HepG2 (cell line): ENCODE measurements at regions not wholly inside any gene's neighbourhood (a gene's known extent, or its start where the extent isn't known, plus 50 kb on each side); places are given as distances from the start of the nearest gene placed in this dataset.

Experiments used
- ATAC-seq: fragments of 200-7000 bp; cut with Tn5 transposase; 3 replicates; pipeline ENCODE4 v1.9.1; 2020; ENCODE audit warnings: mild to moderate bottlenecking, moderate library complexity
- BruUV-seq: library from RNA; stranded (reverse); fragments of 400-500 nt; replicated peaks from 2 replicates; lab custom pipeline; 2021; lab: Mats Ljungman, UMichigan
- CTCF ChIA-PET: fragments of 300-600 bp; formaldehyde crosslinking; extraction: SDS; loops from one replicate; lab custom pipeline; 2021; ENCODE audit warnings: low total read pairs, inconsistent platforms, low intra/inter-chr PET ratio; lab: Yijun Ruan, JAX
- POLR2A ChIA-PET: fragments of 350-600 bp; sonication (Branson Sonifier 250); formaldehyde crosslinking; loops from one replicate; lab custom pipeline; 2020; ENCODE audit warnings: antibody characterized with exemption, inconsistent platforms; lab: Yijun Ruan, JAX
- DNase-seq: peaks from one replicate; pipeline ENCODE4 v3.0.0-alpha.2; 2015; ENCODE audit warnings: low spot score
- FAIRE-seq: peaks from 3 replicates; lab custom pipeline; 2011; peaks lifted over from hg19 to GRCh38; lab: Jason Lieb, UNC
- H2AFZ ChIP-seq: one replicate; pipeline ENCODE4 v1.6.1; 2011; ENCODE audit warnings: low read length, inconsistent platforms
- H3K27ac ChIP-seq: fragments of 300-600 bp; 3 replicates; pipeline ENCODE4 v1.8.0; 2011; ENCODE audit warnings: mixed run types, mild to moderate bottlenecking, mixed read lengths, low read length, inconsistent platforms; ENCODE audit not compliant: insufficient read depth; ENCODE audit errors: extremely low read length
- H3K27me3 ChIP-seq, 2 experiments: fragments of 200-600 bp in 1 of 2; 2 replicates in 1 of 2; 3 replicates in 1 of 2; pipeline versions ENCODE4 v1.6.0 to v1.8.0; 2011; ENCODE audit warnings: low read length in 2 of 2, mild to moderate bottlenecking in 2 of 2, moderate library complexity in 2 of 2, inconsistent platforms in 1 of 2; ENCODE audit not compliant: insufficient read depth in 2 of 2, control insufficient read depth in 1 of 2
- H3K36me3 ChIP-seq, 2 experiments: fragments of 200-600 bp in 1 of 2; replicated peaks in 1 of 2; 2 replicates in 1 of 2; 3 replicates in 1 of 2; pipeline versions ENCODE4 v1.5.1 to v1.8.0; 2011; ENCODE audit warnings: low read length in 2 of 2, inconsistent platforms in 1 of 2; ENCODE audit not compliant: insufficient read depth in 2 of 2, control insufficient read depth in 1 of 2
- H3K4me1 ChIP-seq: 2 replicates; pipeline ENCODE4 v1.5.1; 2012; ENCODE audit warnings: low read length, inconsistent platforms; ENCODE audit not compliant: insufficient read depth
- H3K4me2 ChIP-seq: 2 replicates; pipeline ENCODE4 v1.6.0; 2011; ENCODE audit warnings: low read depth, low read length, inconsistent platforms
- H3K4me3 ChIP-seq, 3 experiments: fragments of 200-600 bp in 1 of 3; sonication (generic), shearing (Covaris generic) in 1 of 3; replicated peaks in 1 of 3; 2 replicates each; pipeline ENCODE4 v1.5.1; 2011 to 2016; ENCODE audit warnings: low read length in 3 of 3, inconsistent platforms in 2 of 3, low read depth in 2 of 3, mild to moderate bottlenecking in 2 of 3, control low read depth in 1 of 3, mixed read lengths in 1 of 3; ENCODE audit not compliant: insufficient read depth in 1 of 3
- H3K79me2 ChIP-seq: one replicate; pipeline ENCODE4 v1.6.1; 2011; ENCODE audit warnings: low read length, inconsistent platforms; ENCODE audit not compliant: insufficient read depth
- H3K9ac ChIP-seq: 2 replicates; pipeline ENCODE4 v1.6.0; 2011; ENCODE audit warnings: mild to moderate bottlenecking, low read depth, low read length, inconsistent platforms; ENCODE audit not compliant: insufficient read depth
- H3K9me3 ChIP-seq: 2 replicates; pipeline ENCODE4 v1.5.1; 2012; ENCODE audit warnings: mild to moderate bottlenecking, low read length
- H4K20me1 ChIP-seq: 2 replicates; pipeline ENCODE4 v1.6.0; 2011; ENCODE audit warnings: inconsistent platforms, mild to moderate bottlenecking, low read length, moderate library complexity; ENCODE audit not compliant: insufficient read depth
- ERF ChIP-seq: IDR thresholded peaks from 2 replicates; pipeline ENCODE4 v1.6.1; 2018; ENCODE audit warnings: missing biosample characterization, missing genetic modification reagents
- HDAC2 ChIP-seq: sonication (generic); formaldehyde crosslinking; IDR thresholded peaks from 2 replicates; pipeline ENCODE4 v1.4.0; 2020; ENCODE audit warnings: missing genetic modification reagents
- HIVEP1 ChIP-seq: sonication (generic); formaldehyde crosslinking; IDR thresholded peaks from 2 replicates; pipeline ENCODE4 v1.4.0; 2020; ENCODE audit warnings: mild to moderate bottlenecking, missing genetic modification reagents
- HMG20A ChIP-seq: IDR thresholded peaks from 2 replicates; pipeline ENCODE4 v1.6.1; 2016; ENCODE audit warnings: borderline replicate concordance
- IKZF4 ChIP-seq: sonication (generic); formaldehyde crosslinking; IDR thresholded peaks from 2 replicates; pipeline ENCODE4 v1.5.1; 2020; ENCODE audit warnings: borderline replicate concordance, mild to moderate bottlenecking, low read depth, missing genetic modification reagents; ENCODE audit errors: not compliant biosample characterization
- MAF1 ChIP-seq: sonication (generic); formaldehyde crosslinking; IDR thresholded peaks from 2 replicates; pipeline ENCODE4 v1.5.0; 2020; ENCODE audit warnings: missing genetic modification reagents, borderline replicate concordance
- RAD51 ChIP-seq: fragments of 450-650 bp; IDR thresholded peaks from 2 replicates; pipeline ENCODE4 v1.6.1; 2016; ENCODE audit warnings: borderline replicate concordance
- RBM39 ChIP-seq: fragments of 200-400 bp; formaldehyde crosslinking; IDR thresholded peaks from one replicate; pipeline ENCODE4 v1.6.1; 2018; ENCODE audit warnings: antibody characterized with exemption, mild to moderate bottlenecking, low read depth, low read length; ENCODE audit not compliant: poor library complexity, severe bottlenecking
- ZBTB38 ChIP-seq: sonication (generic); formaldehyde crosslinking; IDR thresholded peaks from 2 replicates; pipeline ENCODE4 v1.5.1; 2020; ENCODE audit warnings: mild to moderate bottlenecking, missing genetic modification reagents
- ZKSCAN8 ChIP-seq: IDR thresholded peaks from 2 replicates; pipeline ENCODE4 v1.6.1; 2016; ENCODE audit warnings: borderline replicate concordance, missing genetic modification reagents, missing compliant biosample characterization
- ZNF256 ChIP-seq: sonication (generic); formaldehyde crosslinking; conservative IDR thresholded peaks from 2 replicates; pipeline ENCODE4 v1.4.0; 2020; ENCODE audit warnings: missing genetic modification reagents
- ZNF264 ChIP-seq: sonication (generic); formaldehyde crosslinking; IDR thresholded peaks from 2 replicates; pipeline ENCODE4 v1.4.0; 2020; ENCODE audit warnings: missing genetic modification reagents
- ZNF274 ChIP-seq: sonication (generic); formaldehyde crosslinking; IDR thresholded peaks from 2 replicates; pipeline ENCODE4 v1.5.1; 2020; ENCODE audit warnings: mild to moderate bottlenecking, missing genetic modification reagents
- ZNF496 ChIP-seq: sonication (generic); formaldehyde crosslinking; IDR thresholded peaks from 2 replicates; pipeline ENCODE4 v1.8.1; 2023; ENCODE audit warnings: mild to moderate bottlenecking, moderate library complexity, missing genetic modification reagents; ENCODE audit not compliant: insufficient replicate concordance
- ZNF567 ChIP-seq: sonication (generic); formaldehyde crosslinking; IDR thresholded peaks from 2 replicates; pipeline ENCODE4 v1.8.1; 2023; ENCODE audit warnings: mild to moderate bottlenecking, missing genetic modification reagents, borderline replicate concordance
- ZNF670 ChIP-seq: sonication (generic); formaldehyde crosslinking; IDR thresholded peaks from 2 replicates; pipeline ENCODE4 v1.8.0; 2022; ENCODE audit warnings: mild to moderate bottlenecking, missing genetic modification reagents, borderline replicate concordance
- ZNF773 ChIP-seq: sonication (generic); formaldehyde crosslinking; IDR thresholded peaks from 2 replicates; pipeline ENCODE4 v1.4.0; 2020; ENCODE audit warnings: missing genetic modification reagents, borderline replicate concordance
- WGBS: methylation state at CpG from one replicate; pipeline ENCODE4 v1.1.6; 2017; ENCODE audit warnings: low lambda C conversion rate; 5-methylcytosine and 5-hydroxymethylcytosine counted together
- in situ Hi-C: cut with HindIII; loops from 2 replicates; pipeline ENCODE4 v1.10.0; 2017; ENCODE audit warnings: low pct_unique_long_range_greater_than_20kb; ENCODE audit not compliant: extremely low pct_ligation_motif_present
- intact Hi-C: fragments of 100-400 bp; cut with micrococcal nuclease; formaldehyde crosslinking; loops from one replicate; pipeline ENCODE4 v1.10.0; 2022; ENCODE audit not compliant: unreplicated experiment
- TF ChIP-seq, protein P1 (sequence below): sonication (generic); formaldehyde crosslinking; IDR thresholded peaks from 2 replicates; pipeline ENCODE4 v1.9.0; 2021; ENCODE audit warnings: mild to moderate bottlenecking, missing genetic modification reagents

DNA sequence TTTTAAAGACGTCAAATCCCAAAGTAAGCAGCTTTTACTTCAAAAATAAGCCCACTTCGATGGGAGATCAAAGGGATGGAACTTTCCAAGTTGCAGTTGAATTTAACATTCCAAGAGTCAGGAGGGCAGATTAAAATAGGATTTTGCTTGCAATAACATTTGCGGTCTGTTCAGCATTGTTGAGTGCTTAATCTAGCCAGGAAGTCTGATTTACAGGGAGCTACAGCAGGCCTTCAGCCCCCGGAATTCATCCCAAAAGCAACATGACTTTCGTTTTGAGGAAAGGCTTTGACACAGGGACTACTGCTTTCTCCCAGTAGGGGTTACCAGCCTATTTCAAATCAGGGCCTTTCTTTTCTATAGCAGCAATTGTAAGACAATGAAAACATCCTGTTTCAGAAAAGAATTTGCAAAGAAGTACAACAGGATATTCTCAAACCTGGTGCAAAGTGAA, 279.6 kb upstream of the PITRM1 start:
- DNase-seq (no peak), ATAC-seq (no peak), FAIRE-seq (no peak)
- no peaks in the 10 kb centered on the region for H4K20me1 ChIP-seq
- no peaks in the 10 kb centered on the region for H3K79me2 ChIP-seq
- no peak overlapping the region for H3K4me2 ChIP-seq
- H3K36me3 ChIP-seq = no peaks in the 10 kb centered on the region
- in situ Hi-C loops (no loop called here), intact Hi-C loops (no loop called here)
- no peak overlapping the region for H2AFZ ChIP-seq
- no peak for TF ChIP-seq ZNF773 (CRISPR knock-in tag)
- no peak for TF ChIP-seq ZNF256
- no peak for TF ChIP-seq ZNF264
- TF ChIP-seq RAD51 = no peak
- no peak for TF ChIP-seq ZNF274
- TF ChIP-seq ERF (CRISPR knock-in tag) = no peak
- TF ChIP-seq ZNF670 (CRISPR knock-in tag) = no peak
- no peak for TF ChIP-seq ZKSCAN8 (CRISPR knock-in tag)
- no peak for TF ChIP-seq MAF1 (CRISPR knock-in tag)
- no peak for TF ChIP-seq IKZF4
- no peak for TF ChIP-seq HIVEP1 (CRISPR knock-in tag)
- no peak for TF ChIP-seq HDAC2 (CRISPR knock-in tag)
- no peak for TF ChIP-seq ZBTB38 (CRISPR knock-in tag)
- no peak for TF ChIP-seq ZNF567 (CRISPR knock-in tag)
- no peak for TF ChIP-seq HMG20A
- TF ChIP-seq RBM39 = no peak
- TF ChIP-seq, protein P1, sequence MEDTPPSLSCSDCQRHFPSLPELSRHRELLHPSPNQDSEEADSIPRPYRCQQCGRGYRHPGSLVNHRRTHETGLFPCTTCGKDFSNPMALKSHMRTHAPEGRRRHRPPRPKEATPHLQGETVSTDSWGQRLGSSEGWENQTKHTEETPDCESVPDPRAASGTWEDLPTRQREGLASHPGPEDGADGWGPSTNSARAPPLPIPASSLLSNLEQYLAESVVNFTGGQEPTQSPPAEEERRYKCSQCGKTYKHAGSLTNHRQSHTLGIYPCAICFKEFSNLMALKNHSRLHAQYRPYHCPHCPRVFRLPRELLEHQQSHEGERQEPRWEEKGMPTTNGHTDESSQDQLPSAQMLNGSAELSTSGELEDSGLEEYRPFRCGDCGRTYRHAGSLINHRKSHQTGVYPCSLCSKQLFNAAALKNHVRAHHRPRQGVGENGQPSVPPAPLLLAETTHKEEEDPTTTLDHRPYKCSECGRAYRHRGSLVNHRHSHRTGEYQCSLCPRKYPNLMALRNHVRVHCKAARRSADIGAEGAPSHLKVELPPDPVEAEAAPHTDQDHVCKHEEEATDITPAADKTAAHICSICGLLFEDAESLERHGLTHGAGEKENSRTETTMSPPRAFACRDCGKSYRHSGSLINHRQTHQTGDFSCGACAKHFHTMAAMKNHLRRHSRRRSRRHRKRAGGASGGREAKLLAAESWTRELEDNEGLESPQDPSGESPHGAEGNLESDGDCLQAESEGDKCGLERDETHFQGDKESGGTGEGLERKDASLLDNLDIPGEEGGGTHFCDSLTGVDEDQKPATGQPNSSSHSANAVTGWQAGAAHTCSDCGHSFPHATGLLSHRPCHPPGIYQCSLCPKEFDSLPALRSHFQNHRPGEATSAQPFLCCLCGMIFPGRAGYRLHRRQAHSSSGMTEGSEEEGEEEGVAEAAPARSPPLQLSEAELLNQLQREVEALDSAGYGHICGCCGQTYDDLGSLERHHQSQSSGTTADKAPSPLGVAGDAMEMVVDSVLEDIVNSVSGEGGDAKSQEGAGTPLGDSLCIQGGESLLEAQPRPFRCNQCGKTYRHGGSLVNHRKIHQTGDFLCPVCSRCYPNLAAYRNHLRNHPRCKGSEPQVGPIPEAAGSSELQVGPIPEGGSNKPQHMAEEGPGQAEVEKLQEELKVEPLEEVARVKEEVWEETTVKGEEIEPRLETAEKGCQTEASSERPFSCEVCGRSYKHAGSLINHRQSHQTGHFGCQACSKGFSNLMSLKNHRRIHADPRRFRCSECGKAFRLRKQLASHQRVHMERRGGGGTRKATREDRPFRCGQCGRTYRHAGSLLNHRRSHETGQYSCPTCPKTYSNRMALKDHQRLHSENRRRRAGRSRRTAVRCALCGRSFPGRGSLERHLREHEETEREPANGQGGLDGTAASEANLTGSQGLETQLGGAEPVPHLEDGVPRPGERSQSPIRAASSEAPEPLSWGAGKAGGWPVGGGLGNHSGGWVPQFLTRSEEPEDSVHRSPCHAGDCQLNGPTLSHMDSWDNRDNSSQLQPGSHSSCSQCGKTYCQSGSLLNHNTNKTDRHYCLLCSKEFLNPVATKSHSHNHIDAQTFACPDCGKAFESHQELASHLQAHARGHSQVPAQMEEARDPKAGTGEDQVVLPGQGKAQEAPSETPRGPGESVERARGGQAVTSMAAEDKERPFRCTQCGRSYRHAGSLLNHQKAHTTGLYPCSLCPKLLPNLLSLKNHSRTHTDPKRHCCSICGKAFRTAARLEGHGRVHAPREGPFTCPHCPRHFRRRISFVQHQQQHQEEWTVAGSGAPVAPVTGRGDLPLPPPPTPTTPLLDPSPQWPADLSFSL (CRISPR knock-in tag) = no peak
- TF ChIP-seq ZNF496 (CRISPR knock-in tag) = no peak
- ChIA-PET CTCF (no interaction called here), POLR2A (no interaction called here)
- no TSS peak for BruUV-seq
- peaks cover 0 to 21% of the 10 kb centered on the region in 2 experiments; a peak in 2 of 5 replicates for H3K27me3 ChIP-seq
- H3K9me3 ChIP-seq = no peaks in the 10 kb centered on the region
- no peak overlapping the region for H3K9ac ChIP-seq
- WGBS = 5% methylated on average over 5 of the region's 5 CpGs
- H3K4me3 ChIP-seq = no peak overlapping the region
- no peaks in the 10 kb centered on the region for H3K4me1 ChIP-seq
- no peak overlapping the region for H3K27ac ChIP-seq
